ENCODE measurements at regions not wholly inside any gene's neighbourhood (a gene's known extent, or its start where the extent isn't known, plus 50 kb on each side); places are given as distances from the start of the nearest gene placed in this dataset.
"Not testable (repeated sequence)": the region's sequence is repeated elsewhere in the genome, so short reads cannot be mapped to it uniquely, and the experiment has no call there.

GRCh38 chr6:28791002-28791383, 132.8 kb downstream of the TRIM27 start:
- Mint-ChIP-seq H3K27ac (no peak overlapping the region), H3K9me3 (no peaks in the 10 kb centered on the region)
- no peak for TF ChIP-seq CTCF (IDR thresholded peaks at IDR 0.05)

GRCh38 chr6:28794175-28795002, 129.4 kb downstream of the TRIM27 start:
- DNase-seq: peak; percentile 61

More at GRCh38 chr6:28791002-28791383, 132.8 kb downstream of the TRIM27 start:
- no peak for DNase-seq
- Mint-ChIP-seq H3K27me3 (ENCODE audit: insufficient read depth) (peaks cover 22% of the 10 kb centered on the region), H3K36me3 (ENCODE audit: low read depth) (no peaks in the 10 kb centered on the region), H3K4me3 (peak overlapping the region; percentile 93), H3K4me1 (ENCODE audit: low read depth) (peaks cover 43% of the 10 kb centered on the region)

GRCh38 chr6:28800647-28801046, 123.1 kb downstream of the TRIM27 start:
- not testable (repeated sequence) for H3K9me3 Mint-ChIP-seq; H3K4me3 Mint-ChIP-seq; H3K36me3 Mint-ChIP-seq (ENCODE audit: low read depth); H3K27ac Mint-ChIP-seq; DNase-seq
- peaks cover 21% of the 10 kb centered on the region for H3K4me1 Mint-ChIP-seq (ENCODE audit: low read depth)
- H3K27me3 Mint-ChIP-seq (ENCODE audit: insufficient read depth): peaks cover 13% of the 10 kb centered on the region

More at GRCh38 chr6:28794175-28795002, 129.4 kb downstream of the TRIM27 start:
- peaks cover 43% of the 10 kb centered on the region for H3K4me1 Mint-ChIP-seq (ENCODE audit: low read depth)
- no peaks in the 10 kb centered on the region for H3K9me3 Mint-ChIP-seq
- peak overlapping the region; percentile 85 for H3K4me3 Mint-ChIP-seq
- H3K36me3 Mint-ChIP-seq (ENCODE audit: low read depth): no peaks in the 10 kb centered on the region
- H3K27ac Mint-ChIP-seq: no peak overlapping the region; the same call in 1 of the 2 replicates
- TF ChIP-seq CTCF (IDR thresholded peaks at IDR 0.05): peak; percentile 15; the same call in 1 of the 2 replicates
- peaks cover 8% of the 10 kb centered on the region for H3K27me3 Mint-ChIP-seq (ENCODE audit: insufficient read depth)

- Mint-ChIP-seq H3K9me3 (no peaks in the 10 kb centered on the region), H3K4me3 (peak overlapping the region; percentile 84), H3K4me1 (ENCODE audit: low read depth) (peaks cover 12% of the 10 kb centered on the region), H3K27me3 (ENCODE audit: insufficient read depth) (peaks cover 13% of the 10 kb centered on the region), H3K36me3 (ENCODE audit: low read depth) (no peaks in the 10 kb centered on the region), H3K27ac (no peak overlapping the region; the same call in 1 of the 2 replicates)
- peak; percentile 91 for DNase-seq
- TF ChIP-seq CTCF (IDR thresholded peaks at IDR 0.05): no peak
These were observed 121.1 kb downstream of the TRIM27 start for GRCh38 chr6:28802417-28803336.

GRCh38 chr6:28803337-28803709, 120.5 kb downstream of the TRIM27 start:
- no peak for TF ChIP-seq CTCF (IDR thresholded peaks at IDR 0.05)
- Mint-ChIP-seq H3K27me3 (ENCODE audit: insufficient read depth) (peaks cover 16% of the 10 kb centered on the region), H3K4me1 (ENCODE audit: low read depth) (peaks cover 18% of the 10 kb centered on the region), H3K4me3 (peak overlapping the region; percentile 84), H3K36me3 (ENCODE audit: low read depth) (no peaks in the 10 kb centered on the region), H3K9me3 (no peaks in the 10 kb centered on the region), H3K27ac (no peak overlapping the region)
- DNase-seq: no peak
